ENCODE measurements at regions not wholly inside any gene's neighbourhood (a gene's known extent, or its start where the extent isn't known, plus 50 kb on each side); places are given as distances from the start of the nearest gene placed in this dataset.

DNA sequence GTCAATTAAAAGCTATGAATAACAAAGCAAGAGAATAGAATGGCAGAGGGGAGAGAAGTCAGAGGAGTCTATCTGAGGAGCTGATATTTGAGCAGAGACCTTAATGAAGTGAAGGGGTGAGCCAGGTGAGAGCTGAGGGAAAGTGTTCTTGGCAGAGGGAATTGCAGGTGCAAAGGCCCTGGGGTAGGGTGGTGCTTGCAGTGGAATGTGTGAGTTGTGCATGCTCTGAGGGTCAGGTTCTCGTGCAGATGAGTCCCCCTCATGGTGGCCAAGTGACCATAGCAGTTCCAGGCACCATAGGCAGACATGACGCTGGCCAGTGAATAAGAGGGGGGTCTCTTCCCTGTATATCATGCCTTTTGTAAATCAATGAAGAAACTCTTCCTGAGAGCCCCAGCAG lies 58.9 kb upstream of the ALX4 start:
- no peak for FAIRE-seq
- Histone ChIP-seq H3K79me2 (ENCODE audit: insufficient read depth, low read length) (no peaks in the 10 kb centered on the region), H3K4me3 (replicated peaks in 1 of 3; ENCODE audit: insufficient read depth in 1 of 3, low read depth in 2 of 3, low read length in 3 of 3) (no peak overlapping the region), H3K36me3 (replicated peaks in 1 of 2; ENCODE audit: control insufficient read depth in 1 of 2, insufficient read depth in 2 of 2, low read length in 2 of 2) (no peaks in the 10 kb centered on the region), H3K9ac (ENCODE audit: insufficient read depth, low read depth, low read length) (no peak overlapping the region), H3K4me2 (ENCODE audit: low read depth, low read length) (no peak overlapping the region), H3K4me1 (ENCODE audit: insufficient read depth, low read length) (no peaks in the 10 kb centered on the region), H2AFZ (ENCODE audit: low read length) (no peak overlapping the region), H3K27ac (ENCODE audit: extremely low read length, insufficient read depth, low read length) (no peak overlapping the region), H3K9me3 (ENCODE audit: low read length) (no peaks in the 10 kb centered on the region), H3K27me3 (ENCODE audit: control insufficient read depth in 1 of 2, insufficient read depth in 2 of 2, low read length in 2 of 2) (peaks cover 0 to 15% of the 10 kb centered on the region in 2 experiments; a peak in 2 of 5 replicates), H4K20me1 (ENCODE audit: insufficient read depth, low read length) (no peaks in the 10 kb centered on the region)
- in situ Hi-C loops (cut with HindIII; ENCODE audit: extremely low pct_ligation_motif_present, low pct_unique_long_range_greater_than_20kb) (no loop called here), intact Hi-C loops (cut with micrococcal nuclease; ENCODE audit: unreplicated experiment) (no loop called here)
- DNase-seq (ENCODE audit: low spot score) = no peak
- ChIA-PET POLR2A (no interaction called here), CTCF (ENCODE audit: low intra/inter-chr PET ratio, low total read pairs) (no interaction called here)
- BruUV-seq (replicated peaks) = no TSS peak
- 50% methylated on average over 1 of the region's 2 CpGs for WGBS (ENCODE audit: low lambda C conversion rate)
- TF ChIP-seq ATRX (CRISPR knock-in tag; IDR thresholded peaks at IDR 0.05; ENCODE audit: borderline replicate concordance) (no peak), SIX1 (CRISPR knock-in tag; IDR thresholded peaks at IDR 0.05; ENCODE audit: borderline replicate concordance) (no peak), ZNF484 (CRISPR knock-in tag; IDR thresholded peaks at IDR 0.05; ENCODE audit: borderline replicate concordance, low read depth) (no peak), ZFP90 (CRISPR knock-in tag; IDR thresholded peaks at IDR 0.05; ENCODE audit: borderline replicate concordance) (no peak), BCL6 (CRISPR knock-in tag; IDR thresholded peaks at IDR 0.05) (no peak), HHEX (CRISPR knock-in tag; IDR thresholded peaks at IDR 0.05) (no peak), ESRRA (CRISPR knock-in tag; IDR thresholded peaks at IDR 0.05; ENCODE audit: low read depth) (no peak), RXRA (CRISPR knock-in tag; IDR thresholded peaks at IDR 0.05) (no peak), BORCS8-MEF2B (CRISPR knock-in tag; IDR thresholded peaks at IDR 0.05) (no peak), REXO4 (CRISPR knock-in tag; IDR thresholded peaks at IDR 0.05; ENCODE audit: borderline replicate concordance) (no peak), ZNF768 (CRISPR knock-in tag; IDR thresholded peaks at IDR 0.05) (no peak), ZNF264 (CRISPR knock-in tag; IDR thresholded peaks at IDR 0.05) (no peak), HOXA7 (CRISPR knock-in tag; IDR thresholded peaks at IDR 0.05) (no peak), CHD2 (IDR thresholded peaks at IDR 0.05; ENCODE audit: low read depth, low read length) (no peak), MED1 (CRISPR knock-in tag; IDR thresholded peaks at IDR 0.05) (no peak), CREBL2 (CRISPR knock-in tag; IDR thresholded peaks at IDR 0.05; ENCODE audit: borderline replicate concordance) (no peak)
- TF ChIP-seq, protein P1, sequence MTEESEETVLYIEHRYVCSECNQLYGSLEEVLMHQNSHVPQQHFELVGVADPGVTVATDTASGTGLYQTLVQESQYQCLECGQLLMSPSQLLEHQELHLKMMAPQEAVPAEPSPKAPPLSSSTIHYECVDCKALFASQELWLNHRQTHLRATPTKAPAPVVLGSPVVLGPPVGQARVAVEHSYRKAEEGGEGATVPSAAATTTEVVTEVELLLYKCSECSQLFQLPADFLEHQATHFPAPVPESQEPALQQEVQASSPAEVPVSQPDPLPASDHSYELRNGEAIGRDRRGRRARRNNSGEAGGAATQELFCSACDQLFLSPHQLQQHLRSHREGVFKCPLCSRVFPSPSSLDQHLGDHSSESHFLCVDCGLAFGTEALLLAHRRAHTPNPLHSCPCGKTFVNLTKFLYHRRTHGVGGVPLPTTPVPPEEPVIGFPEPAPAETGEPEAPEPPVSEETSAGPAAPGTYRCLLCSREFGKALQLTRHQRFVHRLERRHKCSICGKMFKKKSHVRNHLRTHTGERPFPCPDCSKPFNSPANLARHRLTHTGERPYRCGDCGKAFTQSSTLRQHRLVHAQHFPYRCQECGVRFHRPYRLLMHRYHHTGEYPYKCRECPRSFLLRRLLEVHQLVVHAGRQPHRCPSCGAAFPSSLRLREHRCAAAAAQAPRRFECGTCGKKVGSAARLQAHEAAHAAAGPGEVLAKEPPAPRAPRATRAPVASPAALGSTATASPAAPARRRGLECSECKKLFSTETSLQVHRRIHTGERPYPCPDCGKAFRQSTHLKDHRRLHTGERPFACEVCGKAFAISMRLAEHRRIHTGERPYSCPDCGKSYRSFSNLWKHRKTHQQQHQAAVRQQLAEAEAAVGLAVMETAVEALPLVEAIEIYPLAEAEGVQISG (CRISPR knock-in tag; IDR thresholded peaks at IDR 0.05) = no peak
- TF ChIP-seq, protein P2, sequence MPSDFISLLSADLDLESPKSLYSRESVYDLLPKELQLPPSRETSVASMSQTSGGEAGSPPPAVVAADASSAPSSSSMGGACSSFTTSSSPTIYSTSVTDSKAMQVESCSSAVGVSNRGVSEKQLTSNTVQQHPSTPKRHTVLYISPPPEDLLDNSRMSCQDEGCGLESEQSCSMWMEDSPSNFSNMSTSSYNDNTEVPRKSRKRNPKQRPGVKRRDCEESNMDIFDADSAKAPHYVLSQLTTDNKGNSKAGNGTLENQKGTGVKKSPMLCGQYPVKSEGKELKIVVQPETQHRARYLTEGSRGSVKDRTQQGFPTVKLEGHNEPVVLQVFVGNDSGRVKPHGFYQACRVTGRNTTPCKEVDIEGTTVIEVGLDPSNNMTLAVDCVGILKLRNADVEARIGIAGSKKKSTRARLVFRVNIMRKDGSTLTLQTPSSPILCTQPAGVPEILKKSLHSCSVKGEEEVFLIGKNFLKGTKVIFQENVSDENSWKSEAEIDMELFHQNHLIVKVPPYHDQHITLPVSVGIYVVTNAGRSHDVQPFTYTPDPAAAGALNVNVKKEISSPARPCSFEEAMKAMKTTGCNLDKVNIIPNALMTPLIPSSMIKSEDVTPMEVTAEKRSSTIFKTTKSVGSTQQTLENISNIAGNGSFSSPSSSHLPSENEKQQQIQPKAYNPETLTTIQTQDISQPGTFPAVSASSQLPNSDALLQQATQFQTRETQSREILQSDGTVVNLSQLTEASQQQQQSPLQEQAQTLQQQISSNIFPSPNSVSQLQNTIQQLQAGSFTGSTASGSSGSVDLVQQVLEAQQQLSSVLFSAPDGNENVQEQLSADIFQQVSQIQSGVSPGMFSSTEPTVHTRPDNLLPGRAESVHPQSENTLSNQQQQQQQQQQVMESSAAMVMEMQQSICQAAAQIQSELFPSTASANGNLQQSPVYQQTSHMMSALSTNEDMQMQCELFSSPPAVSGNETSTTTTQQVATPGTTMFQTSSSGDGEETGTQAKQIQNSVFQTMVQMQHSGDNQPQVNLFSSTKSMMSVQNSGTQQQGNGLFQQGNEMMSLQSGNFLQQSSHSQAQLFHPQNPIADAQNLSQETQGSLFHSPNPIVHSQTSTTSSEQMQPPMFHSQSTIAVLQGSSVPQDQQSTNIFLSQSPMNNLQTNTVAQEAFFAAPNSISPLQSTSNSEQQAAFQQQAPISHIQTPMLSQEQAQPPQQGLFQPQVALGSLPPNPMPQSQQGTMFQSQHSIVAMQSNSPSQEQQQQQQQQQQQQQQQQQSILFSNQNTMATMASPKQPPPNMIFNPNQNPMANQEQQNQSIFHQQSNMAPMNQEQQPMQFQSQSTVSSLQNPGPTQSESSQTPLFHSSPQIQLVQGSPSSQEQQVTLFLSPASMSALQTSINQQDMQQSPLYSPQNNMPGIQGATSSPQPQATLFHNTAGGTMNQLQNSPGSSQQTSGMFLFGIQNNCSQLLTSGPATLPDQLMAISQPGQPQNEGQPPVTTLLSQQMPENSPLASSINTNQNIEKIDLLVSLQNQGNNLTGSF (CRISPR knock-in tag; IDR thresholded peaks at IDR 0.05) = no peak
- no peak for ATAC-seq
